MCF 10A (cell line): ENCODE measurements at regions not wholly inside any gene's neighbourhood (a gene's known extent, or its start where the extent isn't known, plus 50 kb on each side); places are given as distances from the start of the nearest gene placed in this dataset.
"Not testable (repeated sequence)": the region's sequence is repeated elsewhere in the genome, so short reads cannot be mapped to it uniquely, and the experiment has no call there.

Source experiments
- BruUV-seq: library from RNA; stranded (reverse); fragments of 400-500 nt; replicated peaks from 2 replicates; lab custom pipeline; 2021; lab: Mats Ljungman, UMichigan
- CTCF ChIA-PET: fragments of 300-600 bp; sonication (Branson Sonifier 250); formaldehyde crosslinking; extraction: SDS; loops from one replicate; lab custom pipeline; 2021; ENCODE audit warnings: antibody characterized with exemption, inconsistent platforms; lab: Yijun Ruan, JAX
- POLR2A ChIA-PET: fragments of 300-600, 350-650 bp; sonication (Branson Sonifier 250); formaldehyde crosslinking; extraction: SDS; loops from one replicate; lab custom pipeline; 2020; ENCODE audit warnings: antibody characterized with exemption, inconsistent platforms; lab: Yijun Ruan, JAX
- DNase-seq: peaks from one replicate; pipeline ENCODE4 v3.0.0-alpha.2; 2018; ENCODE audit not compliant: unreplicated experiment
- H3K27ac Mint-ChIP-seq: one replicate; pipeline ENCODE4 v1.8.0; 2022; ENCODE audit warnings: mild to moderate bottlenecking, low read depth, mixed read lengths; ENCODE audit not compliant: unreplicated experiment
- H3K27me3 Mint-ChIP-seq: one replicate; pipeline ENCODE4 v1.8.0; 2022; ENCODE audit warnings: mixed read lengths; ENCODE audit not compliant: insufficient read depth, unreplicated experiment
- H3K36me3 Mint-ChIP-seq: one replicate; pipeline ENCODE4 v1.8.0; 2022; ENCODE audit warnings: mild to moderate bottlenecking, moderate library complexity, mixed read lengths; ENCODE audit not compliant: insufficient read depth, unreplicated experiment
- H3K4me1 Mint-ChIP-seq: one replicate; pipeline ENCODE4 v1.8.0; 2022; ENCODE audit warnings: mixed read lengths; ENCODE audit not compliant: insufficient read depth, unreplicated experiment
- H3K4me3 Mint-ChIP-seq: one replicate; pipeline ENCODE4 v1.8.0; 2022; ENCODE audit warnings: mild to moderate bottlenecking, moderate library complexity, mixed read lengths; ENCODE audit not compliant: unreplicated experiment
- H3K9me3 Mint-ChIP-seq: one replicate; pipeline ENCODE4 v1.8.0; 2022; ENCODE audit warnings: mixed read lengths; ENCODE audit not compliant: unreplicated experiment
- intact Hi-C: fragments of 100-400 bp; cut with micrococcal nuclease; formaldehyde crosslinking; loops from 2 replicates; pipeline ENCODE4 v1.14.1; 2022
- TF ChIP-seq, protein P1 (sequence below): fragments of 200-600 bp; IDR thresholded peaks from one replicate; pipeline ENCODE4 v1.8.0; 2022; ENCODE audit warnings: antibody characterized with exemption, mild to moderate bottlenecking; ENCODE audit not compliant: unreplicated experiment

DNA sequence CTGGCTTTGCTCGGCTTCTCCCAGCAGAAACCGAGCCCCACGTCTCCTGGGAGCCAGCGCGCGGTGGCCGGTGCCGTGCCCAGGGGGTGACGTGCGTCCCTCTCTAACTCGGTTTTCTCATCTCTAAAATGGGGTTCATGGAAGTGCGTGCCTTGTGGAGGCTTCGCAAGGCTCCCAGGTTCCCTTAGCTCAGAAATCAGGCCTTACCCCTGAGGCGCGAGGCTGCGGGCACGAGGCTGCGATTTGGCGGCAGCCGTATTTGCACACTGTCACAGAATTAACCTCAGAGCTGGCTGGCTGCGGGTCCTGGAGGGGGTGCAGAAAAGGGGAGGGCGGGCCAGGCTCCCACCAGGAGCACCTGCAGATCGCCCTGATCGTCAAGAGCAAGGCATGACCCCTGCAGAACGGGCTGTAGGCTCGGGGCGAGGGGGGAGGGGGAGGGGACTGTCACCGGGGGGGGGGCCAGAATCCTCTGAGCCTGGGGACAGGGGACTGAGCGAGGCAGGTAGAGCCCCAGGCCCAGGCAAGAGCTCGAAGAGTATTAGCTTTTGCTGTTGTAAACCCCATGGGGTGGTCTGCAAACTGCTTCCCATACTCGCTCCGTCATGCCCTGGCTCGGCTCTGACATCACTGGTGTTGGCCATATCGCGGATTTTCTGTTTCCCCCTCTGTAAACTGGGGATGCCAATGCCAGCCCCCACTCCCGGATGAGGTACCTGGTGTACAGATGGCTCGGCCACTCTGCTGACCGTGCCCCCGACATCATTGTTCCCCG, 62.2 kb downstream of the CCNE1 start:
- no peak overlapping the region for H3K4me3 Mint-ChIP-seq
- ChIA-PET POLR2A (no interaction called here), CTCF (interaction anchor here (0.6 to 6.5 kb wide), 33 partner anchors 8 to 1070 kb away, joined by 3 to 82 read pairs (median 4); no protein-coding TSS in a partner anchor)
- BruUV-seq, result no TSS peak
- H3K27ac Mint-ChIP-seq, result no peak overlapping the region
- H3K36me3 Mint-ChIP-seq, result no peaks in the 10 kb centered on the region
- intact Hi-C loops, result loop anchor here (1.0 kb wide), 3 partner anchors 103 to 144 kb away; no protein-coding TSS in a partner anchor
- DNase-seq, result no peak
- peaks cover 15% of the 10 kb centered on the region for H3K4me1 Mint-ChIP-seq
- no peaks in the 10 kb centered on the region for H3K9me3 Mint-ChIP-seq
- H3K27me3 Mint-ChIP-seq, result peaks cover 10% of the 10 kb centered on the region
- TF ChIP-seq, protein P1, sequence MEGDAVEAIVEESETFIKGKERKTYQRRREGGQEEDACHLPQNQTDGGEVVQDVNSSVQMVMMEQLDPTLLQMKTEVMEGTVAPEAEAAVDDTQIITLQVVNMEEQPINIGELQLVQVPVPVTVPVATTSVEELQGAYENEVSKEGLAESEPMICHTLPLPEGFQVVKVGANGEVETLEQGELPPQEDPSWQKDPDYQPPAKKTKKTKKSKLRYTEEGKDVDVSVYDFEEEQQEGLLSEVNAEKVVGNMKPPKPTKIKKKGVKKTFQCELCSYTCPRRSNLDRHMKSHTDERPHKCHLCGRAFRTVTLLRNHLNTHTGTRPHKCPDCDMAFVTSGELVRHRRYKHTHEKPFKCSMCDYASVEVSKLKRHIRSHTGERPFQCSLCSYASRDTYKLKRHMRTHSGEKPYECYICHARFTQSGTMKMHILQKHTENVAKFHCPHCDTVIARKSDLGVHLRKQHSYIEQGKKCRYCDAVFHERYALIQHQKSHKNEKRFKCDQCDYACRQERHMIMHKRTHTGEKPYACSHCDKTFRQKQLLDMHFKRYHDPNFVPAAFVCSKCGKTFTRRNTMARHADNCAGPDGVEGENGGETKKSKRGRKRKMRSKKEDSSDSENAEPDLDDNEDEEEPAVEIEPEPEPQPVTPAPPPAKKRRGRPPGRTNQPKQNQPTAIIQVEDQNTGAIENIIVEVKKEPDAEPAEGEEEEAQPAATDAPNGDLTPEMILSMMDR, result no peak

DNA sequence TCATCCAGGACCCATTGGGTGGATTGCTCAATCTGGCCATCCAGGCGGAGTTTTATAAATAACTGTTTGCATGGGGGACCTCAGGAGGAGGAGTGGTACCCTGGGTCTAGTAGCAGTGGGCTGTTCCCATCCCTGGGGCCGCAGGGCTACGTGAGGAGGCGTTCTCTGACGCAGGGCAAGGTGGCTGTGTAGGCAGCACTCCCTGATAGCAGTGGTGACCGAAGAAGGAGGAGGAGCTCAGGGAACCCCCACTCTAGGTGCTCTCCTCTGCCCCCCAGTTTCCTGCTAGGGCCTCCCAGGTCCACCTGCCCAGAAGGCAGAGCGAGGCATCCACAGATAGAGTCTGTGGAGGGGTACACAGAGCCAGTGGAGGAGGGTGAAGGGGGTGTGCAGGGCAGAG, 64.1 kb downstream of the CCNE1 start:
- Mint-ChIP-seq H3K4me1 (peaks cover 16% of the 10 kb centered on the region), H3K36me3 (no peaks in the 10 kb centered on the region), H3K4me3 (no peak overlapping the region), H3K27me3 (peaks cover 10% of the 10 kb centered on the region), H3K9me3 (no peaks in the 10 kb centered on the region), H3K27ac (no peak overlapping the region)
- CTCF ChIA-PET, result interaction anchor here (6.5 kb wide), 1 partner anchor 146 kb away, joined by 82 read pairs; no protein-coding TSS in a partner anchor
- no TSS peak for BruUV-seq
- POLR2A ChIA-PET, result no interaction called here
- DNase-seq, result no peak
- TF ChIP-seq, protein P1, result no peak
- intact Hi-C loops, result no loop called here

DNA sequence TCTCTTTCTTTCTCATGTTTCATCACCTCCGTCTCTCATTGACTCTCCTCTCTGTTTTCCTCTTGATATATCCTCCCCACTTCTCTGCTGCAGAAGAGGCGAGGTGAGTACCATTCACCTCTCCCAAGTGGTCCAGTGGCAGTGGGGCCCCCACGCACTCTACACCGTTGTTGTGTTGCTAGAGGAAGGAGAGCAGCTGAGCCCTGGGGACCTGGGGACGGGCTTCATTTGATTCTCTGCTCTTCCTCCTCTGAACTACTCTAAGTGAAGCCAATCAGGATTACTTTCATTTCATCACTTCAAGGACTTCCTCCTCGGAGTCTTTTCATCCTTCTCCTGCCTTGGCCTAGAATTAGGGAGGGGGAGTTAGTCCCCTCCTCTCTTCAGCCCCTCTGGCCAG, 64.6 kb downstream of the CCNE1 start:
- intact Hi-C loops, result no loop called here
- no peak overlapping the region for H3K27ac Mint-ChIP-seq
- BruUV-seq, result no TSS peak
- peaks cover 16% of the 10 kb centered on the region for H3K4me1 Mint-ChIP-seq
- DNase-seq, result no peak
- no peaks in the 10 kb centered on the region for H3K36me3 Mint-ChIP-seq
- peaks cover 10% of the 10 kb centered on the region for H3K27me3 Mint-ChIP-seq
- TF ChIP-seq, protein P1, result no peak
- H3K4me3 Mint-ChIP-seq, result no peak overlapping the region
- ChIA-PET CTCF (interaction anchor here (0.7 to 6.5 kb wide), 2 partner anchors 147 to 160 kb away, joined by 3 to 82 read pairs; no protein-coding TSS in a partner anchor), POLR2A (no interaction called here)
- H3K9me3 Mint-ChIP-seq, result no peaks in the 10 kb centered on the region

DNA sequence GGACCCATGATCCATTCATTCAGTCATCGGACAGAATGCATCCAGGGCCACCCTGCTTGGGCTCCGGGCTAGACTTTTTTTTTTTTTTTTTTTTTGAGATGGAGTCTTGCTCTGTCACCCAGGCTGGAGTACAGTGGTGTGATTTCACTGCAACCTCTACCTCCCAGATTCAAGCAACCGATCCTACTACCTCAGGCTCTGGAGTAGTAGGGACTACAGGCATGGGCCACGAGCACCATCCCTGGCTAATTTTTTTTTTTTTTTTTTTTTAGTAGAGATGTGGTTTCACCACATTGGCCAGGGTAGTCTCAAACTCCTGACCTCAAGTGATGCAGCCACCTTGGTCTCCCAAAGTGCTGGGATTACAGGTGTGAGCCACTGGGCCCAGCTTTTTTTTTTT, 65.1 kb downstream of the CCNE1 start:
- H3K9me3 Mint-ChIP-seq, DNase-seq, intact Hi-C loops, H3K36me3 Mint-ChIP-seq, H3K4me3 Mint-ChIP-seq, H3K27ac Mint-ChIP-seq, BruUV-seq: not testable (repeated sequence)
- ChIA-PET CTCF (interaction anchor here (0.7 kb wide), 1 partner anchor 161 kb away, joined by 3 read pairs; no protein-coding TSS in a partner anchor), POLR2A (interaction anchor here (0.6 kb wide), 1 partner anchor 176 kb away, joined by 3 read pairs; no protein-coding TSS in a partner anchor)
- peaks cover 10% of the 10 kb centered on the region for H3K27me3 Mint-ChIP-seq
- peaks cover 16% of the 10 kb centered on the region for H3K4me1 Mint-ChIP-seq
